HG03432 (cell line): ENCODE measurements at regions not wholly inside any gene's neighbourhood (a gene's known extent, or its start where the extent isn't known, plus 50 kb on each side); places are given as distances from the start of the nearest gene placed in this dataset.

ENCODE experiments used
- ATAC-seq: cut with Tn5 transposase; IDR thresholded peaks from one replicate; pipeline ENCODE4 v1.9.1; 2021; ENCODE audit warnings: mild to moderate bottlenecking, moderate library complexity; ENCODE audit not compliant: unreplicated experiment

GRCh38 chr2:16262526-16263178 lies 322.3 kb downstream of the MYCN start:
- ATAC-seq: no peak

- ATAC-seq: no peak
These were observed 321.4 kb downstream of the MYCN start for GRCh38 chr2:16261791-16262190.

- no peak for ATAC-seq
These were observed 320.7 kb downstream of the MYCN start for GRCh38 chr2:16261071-16261470.

GRCh38 chr2:16260041-16260830 lies 319.9 kb downstream of the MYCN start:
- ATAC-seq: no peak

- no peak for ATAC-seq
These were observed 318.7 kb downstream of the MYCN start for GRCh38 chr2:16259010-16259409.

- ATAC-seq: no peak
These were observed 318.0 kb downstream of the MYCN start for GRCh38 chr2:16258350-16258749.

GRCh38 chr2:16257322-16258028 lies 317.1 kb downstream of the MYCN start:
- ATAC-seq: no peak

GRCh38 chr2:16256601-16257321 lies 316.4 kb downstream of the MYCN start:
- no peak for ATAC-seq

GRCh38 chr2:16255120-16255519 lies 314.8 kb downstream of the MYCN start:
- ATAC-seq: no peak

- ATAC-seq: no peak
These were observed 314.1 kb downstream of the MYCN start for GRCh38 chr2:16254356-16254965.

GRCh38 chr2:16253291-16253690 lies 312.9 kb downstream of the MYCN start:
- ATAC-seq: no peak

- no peak for ATAC-seq
These were observed 312.5 kb downstream of the MYCN start for GRCh38 chr2:16252891-16253290.

GRCh38 chr2:16252251-16252650 lies 311.9 kb downstream of the MYCN start:
- ATAC-seq: no peak

- no peak for ATAC-seq
These were observed 311.3 kb downstream of the MYCN start for GRCh38 chr2:16251511-16252225.

- no peak for ATAC-seq
These were observed 310.5 kb downstream of the MYCN start for GRCh38 chr2:16250886-16251285.

- no peak for ATAC-seq
These were observed 310.1 kb downstream of the MYCN start for GRCh38 chr2:16250466-16250865.

- no peak for ATAC-seq
These were observed 309.7 kb downstream of the MYCN start for GRCh38 chr2:16250056-16250425.

- ATAC-seq: no peak
These were observed 309.1 kb downstream of the MYCN start for GRCh38 chr2:16249246-16250055.

- ATAC-seq: no peak
These were observed 308.3 kb downstream of the MYCN start for GRCh38 chr2:16248571-16249105.
